OCI-M2 (cell line): ENCODE measurements at regions not wholly inside any gene's neighbourhood (a gene's known extent, or its start where the extent isn't known, plus 50 kb on each side); places are given as distances from the start of the nearest gene placed in this dataset.

Experiments used
- DNase-seq: peaks from one replicate; lab custom pipeline; 2025; ENCODE audit not compliant: unreplicated experiment; lab: John Stamatoyannopoulos, UW

DNA sequence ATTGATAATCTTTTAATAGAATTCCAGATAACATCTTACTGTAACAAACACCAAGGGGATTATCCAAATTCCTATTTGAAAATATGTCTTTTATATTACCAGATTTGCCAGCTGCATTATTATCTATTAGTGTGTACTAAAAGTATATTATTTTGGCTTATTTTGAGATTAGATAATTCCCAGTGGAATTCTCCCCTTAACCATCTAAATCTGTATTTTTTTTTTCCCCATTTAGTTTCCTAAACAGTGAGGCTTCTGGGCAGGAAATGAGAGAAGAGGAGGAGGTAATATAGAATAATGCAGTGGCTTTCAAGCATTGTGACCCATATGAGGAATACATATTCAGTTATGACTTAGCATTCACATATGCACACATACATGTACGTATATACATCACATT lies 53.5 kb upstream of the ABL1 start:
- DNase-seq: no peak

DNA sequence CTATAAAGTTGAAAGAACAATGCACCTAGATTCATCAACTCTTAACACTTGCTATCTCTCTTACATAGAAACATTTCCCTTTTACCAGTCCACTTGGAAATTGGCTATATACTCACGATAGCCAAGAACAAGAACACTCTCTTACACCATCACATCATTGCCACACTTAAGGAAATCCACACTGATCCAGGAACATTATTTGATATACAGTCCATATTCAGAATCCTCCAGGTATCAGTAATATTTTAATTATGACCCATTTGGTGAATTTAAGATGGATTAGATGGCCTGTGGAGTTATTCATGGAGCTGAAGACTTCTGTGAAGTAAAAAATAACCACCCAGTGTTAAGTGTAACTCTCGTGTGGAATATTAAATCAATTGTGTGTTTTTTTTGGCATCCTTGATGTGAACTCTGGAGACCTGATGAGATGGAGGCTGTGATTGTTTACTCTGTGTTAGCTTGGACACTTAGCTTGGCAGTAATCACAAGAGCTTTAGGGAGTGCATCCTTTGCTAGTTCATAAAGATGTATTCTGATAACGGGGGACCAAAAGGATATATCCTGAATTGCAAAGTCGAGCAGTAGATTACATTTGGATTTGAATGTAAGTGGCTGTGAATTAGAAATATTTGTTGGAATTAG lies 52.0 kb upstream of the ABL1 start:
- DNase-seq: no peak

- no peak for DNase-seq
Measured at GRCh38 chr9:130785053-130785452, 50.0 kb upstream of the ABL1 start.
